IPS-18a (cell line): ENCODE measurements at regions not wholly inside any gene's neighbourhood (a gene's known extent, or its start where the extent isn't known, plus 50 kb on each side); places are given as distances from the start of the nearest gene placed in this dataset.

Source experiments
- H3K27ac ChIP-seq: one replicate; pipeline ENCODE4 v1.5.1; 2013; ENCODE audit warnings: low read length
- H3K27me3 ChIP-seq: one replicate; pipeline ENCODE4 v1.6.1; 2013; ENCODE audit warnings: mild to moderate bottlenecking, low read length; ENCODE audit not compliant: control insufficient read depth, insufficient read depth
- H3K36me3 ChIP-seq: one replicate; pipeline ENCODE4 v1.6.1; 2013; ENCODE audit warnings: low read depth, low read length; ENCODE audit not compliant: control insufficient read depth
- H3K4me1 ChIP-seq: one replicate; pipeline ENCODE4 v1.6.1; 2013; ENCODE audit warnings: low read depth, low read length; ENCODE audit not compliant: control insufficient read depth
- H3K4me3 ChIP-seq: one replicate; pipeline ENCODE4 v1.5.1; 2013; ENCODE audit warnings: low read length
- H3K9ac ChIP-seq: one replicate; pipeline ENCODE4 v1.6.1; 2013; ENCODE audit warnings: mild to moderate bottlenecking, low read length, moderate library complexity
- H3K9me3 ChIP-seq: one replicate; pipeline ENCODE4 v1.6.1; 2013; ENCODE audit warnings: low read depth, low read length; ENCODE audit not compliant: control insufficient read depth

- no peak overlapping the region for H3K27ac ChIP-seq
- no peaks in the 10 kb centered on the region for H3K27me3 ChIP-seq
- no peaks in the 10 kb centered on the region for H3K36me3 ChIP-seq
- H3K4me1 ChIP-seq, result peaks cover 4% of the 10 kb centered on the region
- no peak overlapping the region for H3K9ac ChIP-seq
- H3K9me3 ChIP-seq, result no peaks in the 10 kb centered on the region
- no peak overlapping the region for H3K4me3 ChIP-seq
These were observed 58.6 kb downstream of the LIG4 start for GRCh38 chr13:108156749-108157148.

GRCh38 chr13:108155185-108156106 is 59.9 kb downstream of the LIG4 start:
- Histone ChIP-seq H3K4me1 (peaks cover 4% of the 10 kb centered on the region), H3K9ac (no peak overlapping the region), H3K4me3 (no peak overlapping the region), H3K27ac (no peak overlapping the region), H3K9me3 (no peaks in the 10 kb centered on the region), H3K36me3 (no peaks in the 10 kb centered on the region), H3K27me3 (no peaks in the 10 kb centered on the region)

DNA sequence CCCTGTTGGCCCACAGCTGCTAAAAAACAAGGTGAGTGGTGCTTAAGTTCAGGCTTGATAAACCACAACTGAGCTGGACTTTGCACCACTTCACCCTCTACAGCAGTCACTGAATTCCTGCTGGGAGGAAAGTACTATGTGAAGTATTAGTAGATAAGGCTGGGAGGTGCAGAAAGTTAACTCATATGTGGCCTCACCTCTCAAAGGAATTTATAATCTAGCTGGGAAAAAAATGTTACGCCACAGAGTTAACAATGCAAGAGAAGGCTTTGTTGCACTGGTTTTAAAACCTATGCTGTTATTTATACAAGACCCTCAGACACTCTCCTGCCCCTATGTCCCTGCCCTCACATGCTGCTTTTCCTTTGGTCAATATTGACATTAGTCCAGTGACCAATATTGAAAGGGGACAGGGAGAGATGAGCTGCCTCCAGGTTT is 60.9 kb downstream of the LIG4 start:
- H3K36me3 ChIP-seq, result no peaks in the 10 kb centered on the region
- no peak overlapping the region for H3K9ac ChIP-seq
- no peaks in the 10 kb centered on the region for H3K27me3 ChIP-seq
- no peak overlapping the region for H3K4me3 ChIP-seq
- H3K27ac ChIP-seq, result no peak overlapping the region
- H3K9me3 ChIP-seq, result no peaks in the 10 kb centered on the region
- peaks cover 4% of the 10 kb centered on the region for H3K4me1 ChIP-seq

GRCh38 chr13:108146642-108147041 is 68.7 kb downstream of the LIG4 start:
- H3K4me1 ChIP-seq, result no peaks in the 10 kb centered on the region
- H3K9ac ChIP-seq, result no peak overlapping the region
- no peaks in the 10 kb centered on the region for H3K9me3 ChIP-seq
- no peaks in the 10 kb centered on the region for H3K36me3 ChIP-seq
- H3K27me3 ChIP-seq, result no peaks in the 10 kb centered on the region
- H3K4me3 ChIP-seq, result no peak overlapping the region
- no peak overlapping the region for H3K27ac ChIP-seq

DNA sequence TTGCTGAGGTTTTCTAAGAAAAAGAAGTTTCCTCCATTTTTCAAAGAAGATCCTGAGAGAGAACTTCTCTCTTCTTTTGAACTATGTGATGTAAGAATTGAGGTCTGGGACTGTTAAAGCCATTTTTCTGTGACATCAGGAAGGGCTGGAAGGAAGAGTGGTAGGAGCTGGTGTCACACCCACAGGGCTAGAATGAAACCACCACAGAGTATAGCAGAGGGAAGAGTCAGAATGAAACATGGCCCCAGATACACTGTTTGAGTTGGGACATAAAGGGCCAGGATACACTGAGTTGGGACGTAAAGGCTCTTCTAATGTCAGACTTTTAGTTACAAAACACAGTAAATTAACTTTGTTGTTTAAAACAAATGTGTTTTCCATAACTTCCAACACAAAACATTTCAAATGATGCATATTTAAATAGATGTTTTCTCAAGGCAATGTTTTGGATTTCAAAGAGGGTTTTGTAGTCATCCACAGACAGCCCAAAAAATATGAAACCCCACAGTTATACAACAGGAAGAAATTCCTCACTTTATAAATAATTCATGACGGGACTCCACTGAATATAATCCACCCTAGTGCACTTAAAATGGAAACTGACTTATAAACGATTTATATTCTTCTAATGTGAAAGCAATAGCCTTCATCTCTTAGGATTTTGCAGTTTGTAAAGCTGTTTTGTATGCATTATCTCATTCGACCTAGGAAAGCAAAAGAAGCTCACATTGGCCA is 72.5 kb downstream of the LIG4 start:
- Histone ChIP-seq H3K9me3 (no peaks in the 10 kb centered on the region), H3K27me3 (no peaks in the 10 kb centered on the region), H3K4me1 (no peaks in the 10 kb centered on the region), H3K4me3 (no peak overlapping the region), H3K9ac (no peak overlapping the region), H3K36me3 (no peaks in the 10 kb centered on the region), H3K27ac (no peak overlapping the region)

DNA sequence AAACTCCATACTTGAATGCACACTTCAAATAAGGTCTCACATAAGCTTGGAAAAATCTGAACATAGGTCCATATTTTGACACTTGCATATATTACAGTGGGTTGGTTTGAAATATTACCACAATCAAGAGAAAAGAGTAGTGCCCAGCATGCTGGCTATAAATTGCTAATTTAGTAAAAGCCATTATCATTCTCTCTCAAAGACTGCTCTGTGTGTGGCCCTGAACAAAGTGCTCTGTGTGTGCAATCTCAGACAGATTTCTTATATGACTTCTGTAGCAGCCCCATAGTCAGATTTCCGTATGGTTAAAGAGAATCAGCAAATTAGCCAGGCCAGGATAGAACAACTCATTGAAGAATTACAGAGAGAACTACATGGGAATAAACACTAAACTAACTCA is 78.2 kb downstream of the LIG4 start:
- no peak overlapping the region for H3K27ac ChIP-seq
- H3K4me1 ChIP-seq, result no peaks in the 10 kb centered on the region
- H3K4me3 ChIP-seq, result no peak overlapping the region
- H3K9ac ChIP-seq, result no peak overlapping the region
- H3K27me3 ChIP-seq, result no peaks in the 10 kb centered on the region
- no peaks in the 10 kb centered on the region for H3K36me3 ChIP-seq
- H3K9me3 ChIP-seq, result no peaks in the 10 kb centered on the region

DNA sequence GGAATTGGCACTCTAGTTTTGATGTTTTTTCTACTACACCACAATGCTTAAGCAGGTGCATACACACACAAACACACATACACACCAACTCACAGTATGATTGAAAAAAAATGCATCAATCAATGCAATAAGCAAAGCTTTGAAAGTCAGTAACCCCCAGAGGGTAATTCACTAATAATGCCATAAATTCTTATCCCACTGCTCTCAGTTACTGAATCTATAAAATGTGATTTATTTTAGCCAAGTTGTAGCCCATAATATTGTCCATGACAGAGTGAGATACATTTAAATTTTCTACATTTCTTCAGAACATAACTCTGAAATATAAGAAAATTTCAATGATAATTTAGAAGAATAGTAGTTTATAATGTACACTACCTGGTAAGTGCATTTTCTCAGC is 87.9 kb downstream of the LIG4 start:
- Histone ChIP-seq H3K36me3 (no peaks in the 10 kb centered on the region), H3K4me1 (no peaks in the 10 kb centered on the region), H3K9ac (no peak overlapping the region), H3K4me3 (no peak overlapping the region), H3K27me3 (no peaks in the 10 kb centered on the region), H3K9me3 (no peaks in the 10 kb centered on the region), H3K27ac (no peak overlapping the region)

- Histone ChIP-seq H3K9ac (no peak overlapping the region), H3K27me3 (no peaks in the 10 kb centered on the region), H3K27ac (no peak overlapping the region), H3K36me3 (no peaks in the 10 kb centered on the region), H3K9me3 (no peaks in the 10 kb centered on the region), H3K4me3 (no peak overlapping the region), H3K4me1 (no peaks in the 10 kb centered on the region)
These were observed 89.3 kb downstream of the LIG4 start for GRCh38 chr13:108126056-108126455.

DNA sequence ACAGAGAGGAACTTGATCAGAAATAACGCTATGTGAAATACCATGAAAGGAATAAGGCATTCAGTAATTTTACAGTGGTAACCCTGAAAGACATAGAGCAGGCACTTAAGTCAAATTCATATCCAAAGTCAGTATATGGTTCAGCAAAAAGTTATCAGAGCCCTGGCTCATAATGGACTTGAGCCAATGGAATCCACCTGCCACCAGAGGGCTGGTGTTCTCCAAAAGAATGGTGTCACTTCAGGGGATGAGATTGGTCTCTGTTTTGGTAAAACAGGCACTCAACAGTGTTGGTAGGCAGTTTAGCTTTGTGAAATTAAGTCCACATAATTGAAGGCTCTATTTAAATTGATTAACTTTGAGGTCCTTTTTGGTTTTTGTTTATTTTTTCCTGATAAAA is 93.9 kb downstream of the LIG4 start:
- Histone ChIP-seq H3K9ac (no peak overlapping the region), H3K4me1 (no peaks in the 10 kb centered on the region), H3K4me3 (no peak overlapping the region), H3K27ac (no peak overlapping the region), H3K27me3 (no peaks in the 10 kb centered on the region), H3K36me3 (no peaks in the 10 kb centered on the region), H3K9me3 (no peaks in the 10 kb centered on the region)

- Histone ChIP-seq H3K27me3 (no peaks in the 10 kb centered on the region), H3K27ac (no peak overlapping the region), H3K9ac (no peak overlapping the region), H3K36me3 (no peaks in the 10 kb centered on the region), H3K4me1 (no peaks in the 10 kb centered on the region), H3K9me3 (no peaks in the 10 kb centered on the region), H3K4me3 (no peak overlapping the region)
These were observed 94.5 kb downstream of the LIG4 start for GRCh38 chr13:108120856-108121255.

DNA sequence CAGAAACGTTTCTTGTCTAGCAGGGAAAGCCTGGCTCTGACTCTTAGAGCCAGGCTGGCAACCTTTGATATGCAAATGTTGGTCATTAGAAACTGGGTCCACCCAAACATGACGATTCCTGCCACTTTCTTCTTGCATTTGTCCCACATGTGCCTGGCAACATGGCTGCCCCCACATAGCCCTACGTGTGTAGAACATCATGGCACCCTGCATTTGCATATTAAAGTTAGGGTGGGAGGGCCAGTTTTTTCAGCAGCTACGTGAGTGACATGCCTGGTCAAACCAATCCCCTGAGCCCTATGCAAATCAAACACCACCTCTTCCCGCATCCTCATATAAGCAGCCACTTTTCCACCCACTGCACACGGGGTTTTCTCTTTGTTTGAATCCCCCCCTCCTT is 95.0 kb downstream of the LIG4 start:
- Histone ChIP-seq H3K36me3 (no peaks in the 10 kb centered on the region), H3K9me3 (no peaks in the 10 kb centered on the region), H3K4me1 (no peaks in the 10 kb centered on the region), H3K27me3 (no peaks in the 10 kb centered on the region), H3K27ac (no peak overlapping the region), H3K9ac (no peak overlapping the region), H3K4me3 (no peak overlapping the region)
